ENCODE measurements at regions not wholly inside any gene's neighbourhood (a gene's known extent, or its start where the extent isn't known, plus 50 kb on each side); places are given as distances from the start of the nearest gene placed in this dataset.

DNA sequence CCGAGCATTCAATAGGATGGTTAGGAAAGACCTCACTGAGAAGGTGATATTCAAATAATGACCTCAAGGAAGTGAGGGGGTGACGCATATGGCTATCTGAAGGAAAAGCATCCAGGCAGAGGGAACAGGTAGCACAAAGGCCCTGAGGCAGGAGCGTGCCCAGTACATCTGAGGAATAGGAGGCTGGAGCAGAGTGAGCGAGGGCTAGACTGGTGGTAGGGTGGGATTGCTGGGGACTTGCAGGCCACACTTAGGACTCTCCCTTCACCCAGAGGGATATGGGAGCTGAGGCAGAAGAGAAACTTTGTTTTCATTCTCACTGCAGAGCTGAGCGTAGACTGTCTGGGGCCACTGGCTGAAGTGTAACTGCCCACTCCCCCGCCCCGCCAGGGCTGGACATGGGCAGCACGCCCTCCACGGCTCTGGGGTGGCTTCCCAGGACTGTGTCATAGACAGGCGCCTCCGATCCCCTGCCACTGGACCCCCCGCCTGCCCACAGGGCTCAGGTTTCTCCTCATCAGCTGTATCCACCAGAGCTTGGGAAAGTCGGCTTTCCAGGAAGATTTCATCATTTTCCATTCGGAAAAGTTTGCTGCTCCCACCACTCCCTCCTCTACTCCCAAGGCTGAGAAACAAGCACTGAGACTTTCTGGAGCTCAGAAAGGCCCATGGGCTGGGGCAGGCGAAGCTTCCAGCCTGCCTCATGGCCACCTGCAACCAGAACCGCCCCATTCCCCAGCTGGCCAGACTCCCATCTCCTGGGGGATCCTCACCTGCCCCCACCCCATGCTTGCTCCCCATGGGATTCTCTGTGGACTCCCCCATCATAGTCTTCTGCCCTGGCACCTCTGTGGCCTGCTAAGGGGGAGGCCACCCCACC lies 142.6 kb downstream of the MRPL14 start:
- TF ChIP-seq CTCF (IDR thresholded peaks at IDR 0.05) (no peak), POLR2A (IDR thresholded peaks at IDR 0.05) (no peak)
